Central memory CD4-positive, alpha-beta T cell (primary cell): ENCODE measurements at regions not wholly inside any gene's neighbourhood (a gene's known extent, or its start where the extent isn't known, plus 50 kb on each side); places are given as distances from the start of the nearest gene placed in this dataset.
"Not testable (repeated sequence)": the region's sequence is repeated elsewhere in the genome, so short reads cannot be mapped to it uniquely, and the experiment has no call there.

Experiments
- DNase-seq: peaks from one replicate; pipeline ENCODE4 v3.0.0; 2022

DNA sequence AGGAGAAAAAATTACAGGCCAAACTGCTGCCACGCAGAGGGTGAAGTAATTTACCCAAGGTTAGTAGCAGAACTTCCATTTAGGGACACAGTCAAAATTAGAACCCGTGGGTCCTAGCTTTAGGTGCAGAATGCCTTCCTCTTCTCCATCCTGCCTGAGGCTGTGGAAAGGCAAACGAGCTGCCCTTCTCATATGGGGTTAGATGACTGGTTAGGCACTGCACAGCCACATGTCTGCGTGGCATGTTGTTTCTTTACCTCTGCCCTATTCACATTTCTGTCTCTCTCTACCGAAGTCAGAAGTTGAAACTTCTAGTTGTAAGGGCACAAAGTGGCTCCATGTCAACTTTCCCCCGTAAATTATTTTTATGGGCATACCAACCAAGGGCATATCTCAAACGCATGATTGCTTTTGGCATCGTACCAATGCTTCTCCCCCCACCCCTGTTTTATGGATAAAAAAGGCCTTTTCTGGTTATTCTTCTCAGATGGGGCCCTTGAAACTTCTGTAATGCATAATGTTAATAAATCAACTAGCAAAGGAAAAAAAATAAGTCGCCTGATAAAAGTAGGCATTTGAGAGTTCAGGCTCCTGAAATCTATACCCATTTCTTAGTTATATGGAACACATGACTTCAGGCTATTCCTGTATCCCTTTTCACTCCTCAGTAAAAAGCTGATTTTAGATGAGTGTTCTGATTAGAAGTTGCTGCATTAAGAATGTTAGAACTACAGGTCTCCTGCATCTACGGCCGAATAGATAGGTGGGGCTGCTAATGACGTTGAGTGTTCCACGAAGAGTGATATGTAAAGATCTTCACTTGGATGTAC is 139.6 kb upstream of the NRIP1 start:
- DNase-seq: no peak

DNA sequence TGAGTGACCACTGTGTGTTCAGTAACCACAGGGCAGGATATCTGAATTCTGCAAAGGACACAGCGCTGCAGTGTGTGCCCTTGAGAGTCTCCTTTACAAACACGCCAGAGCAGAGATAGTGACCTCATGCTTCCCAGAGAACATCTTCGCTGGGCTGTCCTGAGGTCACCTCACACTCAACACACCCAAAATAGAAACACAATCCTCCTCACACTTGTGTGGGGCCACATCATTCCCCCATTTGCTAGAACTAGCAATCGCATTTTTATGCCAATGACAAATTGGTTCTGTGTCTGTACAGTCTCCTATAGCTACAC is 140.1 kb upstream of the NRIP1 start:
- no peak for DNase-seq

DNA sequence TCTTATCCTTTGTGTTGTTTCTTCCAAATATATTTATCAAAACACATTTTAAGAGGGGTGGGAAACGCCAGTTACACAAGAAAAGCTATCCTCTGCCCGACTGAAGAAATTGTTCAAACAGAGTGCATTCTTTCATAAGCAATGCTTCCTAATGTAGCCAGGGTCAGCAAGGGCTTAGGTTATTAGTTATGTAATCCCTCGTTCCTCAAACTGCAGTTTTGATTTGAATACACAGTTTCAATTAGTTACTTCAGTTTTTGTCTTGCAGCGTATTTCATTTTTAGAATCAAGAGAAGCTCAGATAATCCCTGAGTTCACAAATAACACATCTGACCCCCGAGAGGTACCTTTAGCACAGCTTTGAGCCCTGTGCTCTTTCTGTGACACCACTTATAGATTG is 141.7 kb upstream of the NRIP1 start:
- no peak for DNase-seq

DNA sequence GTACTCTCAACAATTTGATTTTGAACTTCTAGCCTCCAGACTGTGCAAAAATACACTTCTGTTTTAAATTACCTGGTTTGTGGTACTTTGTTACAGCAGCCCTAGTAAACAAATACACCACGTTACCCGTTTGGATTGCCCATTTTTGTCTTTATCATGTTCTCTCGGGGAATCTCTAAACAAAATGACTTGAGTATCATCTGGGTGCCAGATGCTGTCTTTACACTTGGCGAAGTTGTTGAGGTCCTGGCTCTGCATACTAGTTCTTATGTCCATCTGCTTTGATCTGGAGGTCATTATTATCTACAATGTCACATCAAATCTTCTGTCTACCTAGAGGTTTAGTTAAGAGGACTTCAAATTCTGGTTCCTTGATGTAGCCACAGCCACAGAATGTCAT is 142.4 kb upstream of the NRIP1 start:
- no peak for DNase-seq

DNA sequence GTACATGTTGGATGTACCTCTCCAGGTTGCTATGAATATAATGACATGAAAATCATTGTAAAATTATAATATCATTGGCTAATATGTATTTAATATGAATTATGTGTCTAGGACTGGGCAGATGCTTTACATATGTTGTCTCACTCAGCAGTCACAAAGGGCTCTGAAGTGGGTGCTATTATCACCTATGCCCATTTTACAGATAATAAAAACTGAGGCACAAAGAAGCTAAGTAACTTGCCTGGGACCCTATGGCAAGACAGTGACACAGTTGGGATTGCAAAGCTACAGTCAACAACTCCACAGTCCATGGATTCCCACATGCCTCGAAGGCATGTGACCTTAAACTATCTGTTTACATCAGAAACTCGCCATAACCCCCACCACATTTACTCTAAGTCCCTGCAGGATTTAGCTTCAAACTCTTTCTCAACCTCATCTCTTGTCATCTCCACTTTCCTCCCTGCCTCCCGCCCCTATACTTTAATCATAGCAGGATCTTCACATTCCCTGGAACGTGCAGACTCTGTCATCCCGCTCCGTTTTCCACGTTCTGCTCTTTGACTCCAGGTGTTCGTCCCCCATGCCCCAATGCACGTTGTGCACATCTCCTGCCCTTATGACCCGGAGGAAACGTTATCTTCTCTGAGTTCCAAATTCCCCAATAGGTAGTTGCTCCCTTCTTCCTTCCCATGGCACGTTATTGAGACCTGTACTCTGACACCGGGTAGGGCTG is 143.0 kb upstream of the NRIP1 start:
- no peak for DNase-seq

DNA sequence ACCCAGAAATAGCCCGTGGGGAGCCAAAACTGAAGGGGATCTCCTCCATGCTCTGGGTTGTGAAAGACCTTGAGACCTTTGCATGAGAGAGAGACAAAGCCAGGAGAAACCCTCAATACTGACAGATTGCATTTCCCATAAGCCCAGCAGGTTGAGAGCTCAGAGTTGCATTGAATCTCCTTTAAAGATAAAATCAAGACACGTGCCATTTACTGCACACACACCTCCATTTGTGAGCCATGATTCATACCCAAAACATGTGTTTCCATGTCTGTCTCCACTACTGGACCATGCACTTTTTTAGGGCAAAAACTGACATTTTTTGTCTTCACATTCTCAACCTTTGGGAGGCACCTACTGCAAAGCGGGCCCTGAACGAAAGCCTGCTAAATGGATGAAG is 144.0 kb upstream of the NRIP1 start:
- DNase-seq: no peak

DNA sequence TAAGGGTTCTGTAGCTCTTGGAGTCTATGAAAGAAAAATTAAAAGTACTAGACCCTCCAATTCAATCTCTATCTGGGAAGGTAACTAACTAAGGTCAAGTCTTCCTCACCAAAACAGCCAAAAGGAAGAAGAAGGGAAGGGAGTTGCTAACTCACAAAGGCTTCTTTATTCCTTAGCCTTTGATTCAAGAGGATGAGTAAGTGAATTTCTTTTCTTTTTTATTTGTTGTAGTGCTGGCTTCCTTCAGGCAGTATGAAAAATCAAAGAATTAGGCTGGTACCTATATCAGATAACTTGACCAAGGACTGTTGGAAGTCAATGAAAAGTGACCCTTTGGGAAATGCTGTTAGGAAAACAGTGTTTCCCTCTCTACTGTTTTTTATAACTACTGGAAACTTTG is 144.4 kb upstream of the NRIP1 start:
- DNase-seq: no peak

DNA sequence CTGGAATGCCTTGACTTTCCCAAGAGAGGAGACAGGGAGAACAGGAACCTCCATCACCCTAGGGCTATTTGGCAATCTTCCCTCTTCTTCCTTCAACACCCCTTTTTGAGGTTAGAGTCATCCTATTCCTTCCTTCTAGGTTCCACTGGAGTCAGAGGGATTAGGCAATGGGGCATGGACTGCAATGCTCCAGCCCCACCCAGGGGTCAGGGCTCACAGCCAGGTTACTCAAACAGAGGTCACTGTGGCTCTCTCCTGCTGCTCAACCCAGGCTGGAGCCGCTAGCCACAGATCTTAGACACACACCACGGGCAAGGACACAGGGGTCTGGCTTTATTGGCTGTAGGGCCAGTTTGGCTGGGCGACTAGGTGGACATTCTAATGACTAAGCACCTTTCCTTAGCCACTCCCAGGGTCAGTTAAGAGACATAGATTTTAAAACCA is 145.5 kb upstream of the NRIP1 start:
- no peak for DNase-seq

DNA sequence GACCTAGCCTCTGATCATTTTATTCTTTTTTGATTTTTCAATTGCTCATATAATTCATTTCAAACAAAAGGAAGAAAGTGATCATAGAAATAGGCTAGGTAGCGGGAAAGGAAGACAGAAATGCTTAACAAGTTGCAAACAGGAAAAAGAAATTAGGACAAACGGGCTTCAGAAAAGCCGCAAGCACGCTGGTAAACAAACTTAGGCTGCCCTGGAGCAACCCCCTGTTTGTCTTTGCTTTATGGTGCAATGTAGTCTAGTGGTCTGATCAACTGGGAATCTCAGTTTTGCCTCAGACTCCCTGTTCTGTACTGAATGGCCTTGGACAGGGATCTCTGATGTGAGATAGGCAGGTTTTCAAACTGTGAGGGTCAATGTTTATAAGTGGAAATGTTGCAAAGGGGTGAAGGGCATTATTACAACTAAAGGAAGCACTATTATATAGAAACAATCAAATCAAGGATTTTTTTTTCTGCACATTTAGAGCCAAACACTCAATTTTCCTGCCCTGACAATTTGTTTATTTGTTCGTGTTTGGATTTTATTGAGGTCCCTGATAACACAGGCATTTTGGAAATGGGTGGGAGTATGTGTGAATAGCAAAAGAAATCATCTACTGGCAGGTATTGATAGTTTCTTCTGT is 146.8 kb upstream of the NRIP1 start:
- peak; percentile 3 for DNase-seq

DNA sequence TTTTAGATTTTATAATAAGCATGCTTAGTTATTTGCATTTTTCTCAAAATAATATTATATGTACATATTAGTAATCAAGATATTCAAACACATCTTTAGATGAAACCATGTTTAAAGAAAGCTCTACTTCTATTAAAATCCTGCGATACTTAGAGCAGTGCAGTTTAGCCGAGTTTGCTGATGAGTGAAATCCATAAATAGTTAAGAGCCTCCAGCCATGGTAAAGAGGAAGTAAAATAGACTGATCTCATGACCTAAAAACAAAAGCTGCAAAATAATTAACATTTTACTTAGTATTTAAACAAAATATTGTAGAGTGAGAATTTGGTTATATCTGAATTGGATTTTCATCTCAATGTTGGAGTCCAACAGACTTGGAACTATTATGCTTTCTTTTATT is 147.4 kb upstream of the NRIP1 start:
- DNase-seq: no peak

DNA sequence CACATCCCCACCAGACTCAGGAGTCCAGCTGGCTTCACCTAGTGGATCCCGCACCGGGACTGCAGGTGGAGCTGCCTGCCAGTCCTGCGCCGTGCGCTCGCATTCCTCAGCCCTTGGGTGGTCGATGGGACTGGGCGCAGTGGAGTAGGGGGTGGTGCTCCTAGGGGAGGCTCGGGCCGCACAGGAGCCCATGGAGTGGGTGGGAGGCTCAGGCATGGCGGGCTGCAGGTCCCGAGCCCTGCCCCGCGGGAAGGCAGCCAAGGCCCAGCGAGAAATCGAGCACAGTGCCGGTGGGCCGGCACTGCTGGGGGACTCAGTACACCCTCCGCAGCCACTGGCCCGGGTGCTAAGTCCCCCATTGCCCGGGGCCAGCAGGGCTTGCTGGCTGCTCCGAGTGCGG is 153.7 kb upstream of the NRIP1 start:
- DNase-seq: not testable (repeated sequence)

DNA sequence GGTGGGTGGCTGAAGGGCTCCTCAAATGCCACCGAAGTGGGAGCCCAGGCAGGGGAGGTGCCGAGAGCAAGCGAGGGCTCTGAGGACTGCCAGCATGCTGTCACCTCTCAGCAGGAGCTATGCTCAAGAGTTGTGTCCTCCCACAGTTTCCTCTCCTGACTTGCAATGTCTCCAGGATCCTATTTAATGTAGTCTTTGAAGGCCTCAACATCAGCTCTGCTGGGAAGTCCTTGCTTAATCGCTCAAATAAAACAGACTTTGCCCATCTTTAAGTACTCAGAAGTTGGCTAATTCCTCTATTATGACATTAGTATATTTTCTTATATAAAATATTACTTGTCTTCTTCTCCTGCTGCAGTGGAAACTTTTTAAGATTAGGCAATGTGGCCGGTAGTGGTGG is 154.2 kb upstream of the NRIP1 start:
- DNase-seq: no peak

DNA sequence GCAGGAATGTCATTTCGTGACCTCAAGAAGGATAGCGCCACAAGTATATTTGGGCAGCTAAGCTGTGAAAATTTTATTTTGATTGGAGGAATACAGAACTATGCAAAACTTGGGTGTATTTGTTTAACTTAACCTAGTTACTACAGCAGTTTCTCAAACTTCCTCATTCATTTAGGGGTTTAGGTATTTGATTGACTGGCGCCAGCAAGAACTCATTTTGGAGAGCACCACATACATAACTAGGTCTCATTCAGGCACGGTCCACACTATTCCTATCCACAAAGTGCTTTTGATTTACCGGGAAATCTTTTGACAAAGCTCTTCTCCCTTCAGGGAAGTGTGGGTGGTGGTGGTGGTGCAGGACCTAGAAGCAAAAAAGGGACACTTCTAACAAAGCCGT is 155.1 kb upstream of the NRIP1 start:
- no peak for DNase-seq

DNA sequence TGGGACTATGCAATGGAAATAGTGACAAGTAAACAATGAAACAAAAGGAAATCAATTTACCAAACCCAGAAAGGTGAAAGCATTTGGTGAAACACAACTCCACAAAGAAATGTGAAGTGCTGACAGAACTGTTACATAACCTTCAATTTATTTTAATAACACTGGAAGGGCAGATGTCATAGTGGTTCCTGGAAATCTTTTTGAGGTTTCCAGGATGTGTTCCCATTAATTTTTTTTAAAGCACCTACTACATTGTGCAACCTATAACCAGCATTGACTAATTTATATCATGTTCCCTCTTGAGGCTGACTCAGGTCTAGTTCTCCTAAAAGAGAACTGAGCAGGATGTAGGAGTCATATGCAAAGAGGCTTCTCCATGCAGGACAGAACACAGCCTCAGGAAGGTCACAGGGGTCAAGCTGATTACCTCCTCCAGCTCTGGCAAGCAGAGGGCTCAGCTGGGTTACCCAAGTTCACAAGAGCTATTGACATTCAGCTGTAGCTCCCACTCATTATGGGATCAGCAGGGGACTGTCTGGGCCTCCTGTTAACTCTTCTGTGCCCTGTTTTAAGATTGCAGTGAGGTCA is 157.1 kb upstream of the NRIP1 start:
- no peak for DNase-seq

DNA sequence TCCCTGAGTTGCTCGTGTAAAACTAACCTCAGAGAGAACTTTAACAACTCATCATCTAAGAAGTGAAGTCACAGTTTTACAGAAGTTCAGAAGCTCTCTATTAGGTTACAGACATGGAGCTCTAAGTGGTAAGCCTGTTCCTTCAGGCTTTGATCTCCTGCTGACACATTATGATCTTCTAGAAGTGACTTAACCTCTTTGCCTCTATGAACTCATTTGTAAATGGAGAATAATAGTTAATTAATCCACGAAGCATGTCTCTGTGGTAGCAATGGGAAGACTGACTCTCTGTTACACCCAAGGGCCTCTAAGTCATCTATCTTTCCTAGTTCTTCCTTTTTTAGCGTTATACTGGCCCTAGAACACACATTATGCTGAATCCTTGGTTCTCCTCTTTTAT is 157.9 kb upstream of the NRIP1 start:
- no peak for DNase-seq

DNA sequence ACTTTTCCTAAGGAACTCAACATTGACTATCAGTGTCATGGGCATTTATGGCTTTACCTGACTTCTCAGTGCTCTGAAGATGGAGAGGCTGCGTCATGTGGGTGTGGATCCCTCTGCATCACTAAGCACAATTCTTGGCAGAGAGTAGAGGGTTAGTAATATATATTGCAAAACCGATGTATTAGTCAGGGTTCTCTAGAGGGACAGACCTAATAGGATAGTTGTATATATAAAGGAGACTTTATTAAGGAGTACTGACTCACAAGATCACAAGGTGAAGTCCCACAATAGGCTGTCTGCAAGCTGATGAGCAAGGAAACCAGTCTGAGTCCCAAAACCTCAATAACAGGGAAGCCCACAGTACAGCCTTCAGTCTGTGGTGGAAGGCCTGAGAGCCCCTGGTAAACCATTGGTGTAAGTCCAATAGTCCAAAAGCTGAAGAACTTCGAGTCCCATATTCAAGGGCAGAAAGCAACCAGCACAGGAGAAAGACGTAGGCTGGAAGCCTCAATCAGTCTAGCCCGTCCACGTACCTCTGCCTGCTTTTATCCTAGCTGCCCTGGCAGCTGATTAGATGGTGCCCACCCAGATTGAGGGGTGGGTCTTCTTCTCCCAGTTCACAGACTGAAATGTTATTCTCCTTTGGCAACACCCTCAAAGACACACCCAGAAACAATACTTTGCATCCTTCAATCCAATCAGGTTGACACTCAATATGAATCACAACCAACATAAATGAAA is 159.7 kb upstream of the NRIP1 start:
- no peak for DNase-seq

DNA sequence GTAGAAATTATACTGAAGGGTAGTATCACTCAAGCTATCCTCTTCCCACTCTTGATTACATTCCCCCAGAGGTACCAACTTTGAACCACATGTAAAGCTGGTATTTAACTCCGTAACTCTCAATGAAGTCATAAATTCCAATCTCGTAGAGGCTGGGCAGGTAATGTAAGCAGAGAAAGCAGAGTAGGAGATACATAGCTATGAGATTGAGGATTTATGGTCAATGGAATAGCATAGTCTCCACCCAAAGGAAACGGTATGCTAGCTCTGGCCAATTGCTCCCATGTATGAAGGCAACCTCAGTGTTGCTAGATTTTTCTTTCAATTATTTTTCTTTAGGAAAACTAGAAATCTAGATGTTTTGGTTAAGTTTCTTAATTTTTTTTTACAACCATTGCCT is 163.1 kb upstream of the NRIP1 start:
- no peak for DNase-seq

DNA sequence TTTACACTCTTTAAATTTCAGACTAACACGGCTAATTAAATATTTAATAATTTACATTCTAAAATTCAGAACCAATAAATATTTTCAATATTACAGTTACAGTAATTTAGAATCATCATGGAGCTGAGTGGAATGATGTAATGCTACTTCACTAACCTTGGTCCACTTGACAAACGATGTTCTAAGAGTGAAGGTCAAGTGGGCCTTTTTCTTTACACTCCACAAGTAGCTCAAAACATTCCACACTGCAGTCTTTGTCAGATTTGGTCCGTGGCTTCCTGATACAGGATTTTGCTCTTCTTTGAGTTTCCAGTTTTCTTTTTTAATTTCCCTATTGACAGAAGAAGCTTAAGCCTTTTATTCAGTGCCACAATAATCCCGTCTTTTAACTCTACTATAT is 164.6 kb upstream of the NRIP1 start:
- DNase-seq: no peak

DNA sequence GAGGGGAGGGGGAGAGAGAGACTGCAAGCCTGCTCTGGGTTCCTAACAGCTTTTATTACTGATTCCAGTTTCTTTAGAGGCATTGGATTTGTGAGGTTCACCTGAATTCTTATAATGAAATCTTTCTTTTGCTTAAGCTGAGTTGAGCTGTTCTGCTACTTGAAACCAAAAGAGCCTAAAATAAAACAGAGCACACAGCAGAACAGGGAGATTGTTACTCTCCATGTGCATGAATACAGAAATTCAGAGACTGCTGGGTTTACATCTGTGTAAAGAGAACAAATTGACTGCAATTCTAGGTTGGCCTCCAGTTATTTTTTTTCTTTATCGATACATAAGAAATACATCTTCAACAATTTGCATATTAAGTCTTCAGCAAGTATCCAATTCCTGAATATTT is 168.8 kb upstream of the NRIP1 start:
- DNase-seq: no peak

DNA sequence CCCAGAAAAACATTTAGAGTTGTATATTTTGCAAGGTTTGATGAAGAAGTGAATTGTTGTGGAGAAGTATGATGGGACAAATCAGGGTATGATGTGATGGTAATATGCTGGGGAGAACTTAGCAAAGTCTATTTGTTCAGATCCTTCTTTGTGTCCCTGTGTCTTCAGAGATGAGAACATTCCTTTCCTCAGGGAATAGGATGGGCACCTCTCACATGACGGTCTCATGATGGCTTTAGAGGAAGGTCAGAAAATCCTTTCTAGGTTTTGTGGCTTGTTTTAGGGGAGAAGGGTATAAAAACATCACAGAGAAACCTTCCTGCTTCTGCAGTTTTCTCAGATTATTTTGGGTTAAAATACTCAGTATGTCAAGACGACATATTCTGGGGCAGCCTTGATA is 171.3 kb upstream of the NRIP1 start:
- no peak for DNase-seq

DNA sequence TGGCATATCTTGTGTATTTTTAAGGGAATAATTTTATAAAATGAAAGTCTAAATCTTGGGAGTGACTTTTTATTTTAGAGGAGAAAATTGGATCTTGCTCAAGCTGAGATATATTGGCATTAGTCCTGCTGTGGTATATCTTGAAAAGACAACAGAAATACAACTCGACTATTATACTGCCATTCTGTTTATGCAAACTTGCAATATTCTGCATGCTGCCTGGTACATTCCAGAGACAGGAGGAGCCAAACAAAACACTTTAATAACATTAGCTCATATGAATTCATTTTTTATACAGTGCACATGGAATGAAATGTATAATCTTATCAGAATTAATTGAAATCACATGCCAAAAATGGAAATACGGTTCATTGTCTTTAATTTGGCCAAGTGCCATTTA is 176.0 kb upstream of the NRIP1 start:
- DNase-seq: no peak

DNA sequence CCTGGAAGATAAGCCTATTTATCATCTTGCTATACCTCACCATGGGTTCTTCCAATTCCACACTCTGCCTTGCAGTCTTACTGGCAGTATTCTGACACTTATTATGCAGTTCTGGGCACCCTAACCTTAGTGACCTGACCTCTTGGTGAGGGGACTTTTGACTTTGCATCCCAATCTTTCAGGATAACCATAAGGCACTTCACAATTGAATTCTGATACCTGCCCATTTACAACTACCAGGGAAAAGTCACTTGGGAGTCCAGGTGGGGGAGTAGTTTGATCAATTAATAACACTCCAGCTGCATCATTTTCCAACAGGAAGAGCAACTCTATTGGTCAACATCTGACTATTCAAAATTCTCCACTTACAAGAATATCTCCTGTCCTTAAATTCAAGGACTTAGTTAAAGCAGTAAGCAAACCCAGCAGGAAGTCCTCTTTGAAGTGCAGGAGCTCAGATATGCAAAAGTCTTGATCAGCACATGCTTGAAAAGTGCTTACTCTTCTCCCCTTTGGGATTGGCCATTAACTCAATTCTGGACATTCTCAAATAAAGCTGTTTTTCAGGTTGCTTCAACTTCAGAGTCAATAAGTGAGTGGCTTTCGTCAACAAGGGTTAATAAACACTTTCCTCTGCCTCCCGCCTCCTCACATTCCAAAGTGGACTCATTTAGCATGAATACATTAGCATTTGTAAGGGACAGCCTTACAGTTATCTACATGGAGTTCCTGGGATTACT is 177.4 kb upstream of the NRIP1 start:
- DNase-seq: no peak
